ELR (cell line): ENCODE measurements at regions not wholly inside any gene's neighbourhood (a gene's known extent, or its start where the extent isn't known, plus 50 kb on each side); places are given as distances from the start of the nearest gene placed in this dataset.

Experiments used
- DNase-seq: peaks from one replicate; pipeline ENCODE4 v3.0.0-alpha.2; 2015; ENCODE audit warnings: low read depth

DNA sequence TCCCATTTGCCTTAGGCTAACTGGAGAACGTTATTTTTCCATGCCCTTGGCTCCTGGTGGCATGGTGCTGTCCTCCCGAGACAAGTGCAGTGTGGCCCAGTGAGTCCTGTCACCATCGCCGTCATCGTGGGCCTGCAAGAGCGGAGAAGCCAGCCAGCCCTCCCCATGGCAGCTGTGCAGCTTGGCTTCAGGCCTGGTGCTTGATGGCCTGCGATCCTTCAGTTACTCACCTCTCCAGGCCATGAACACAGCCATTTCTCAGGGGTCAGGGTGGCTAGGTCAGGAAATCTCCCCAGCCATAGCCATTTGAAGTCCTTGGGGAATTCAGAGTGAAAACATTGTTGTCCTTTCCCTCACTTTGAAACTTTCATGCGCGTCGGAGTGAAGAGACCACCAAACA, 189.0 kb upstream of the RGMA start:
- DNase-seq = no peak

DNA sequence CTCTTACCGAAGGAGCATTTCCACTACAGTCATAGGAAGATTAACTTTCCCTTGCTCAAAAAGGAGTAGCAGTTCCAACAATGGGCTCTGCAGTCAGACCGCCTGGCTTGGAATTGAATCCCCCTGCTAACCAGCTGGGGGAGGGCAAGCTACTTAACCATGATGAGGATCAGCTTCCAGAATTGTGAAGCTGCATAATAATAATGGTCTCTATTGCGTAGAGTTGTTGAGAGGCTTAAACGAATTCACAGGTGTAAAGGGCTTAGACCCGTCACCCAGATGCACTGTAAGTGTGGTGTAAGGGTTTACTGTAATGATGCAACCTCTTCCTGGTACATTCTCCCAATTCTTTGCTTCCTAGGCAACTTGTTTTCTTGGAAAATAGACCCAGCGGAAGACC, 185.2 kb upstream of the RGMA start:
- no peak for DNase-seq

DNA sequence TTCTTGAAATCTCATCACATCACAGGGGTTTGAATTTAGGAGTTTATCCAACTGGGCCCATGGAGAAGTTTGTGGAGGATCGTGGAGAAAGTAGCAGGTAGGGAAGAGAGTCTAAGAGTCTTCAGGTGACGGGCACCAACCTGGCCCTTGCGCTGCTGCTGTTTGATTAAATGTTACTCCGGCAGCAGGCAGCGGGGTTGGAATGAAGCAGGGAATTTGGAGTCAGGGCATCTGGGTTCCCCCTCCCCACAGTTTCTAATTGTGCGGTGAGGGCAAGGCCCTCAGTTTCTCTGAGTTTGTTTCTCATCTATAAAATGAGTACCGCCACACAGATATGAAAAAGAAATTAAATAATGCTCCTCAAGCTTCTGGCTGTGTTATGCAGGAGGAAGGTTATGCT, 182.9 kb upstream of the RGMA start:
- DNase-seq = no peak

DNA sequence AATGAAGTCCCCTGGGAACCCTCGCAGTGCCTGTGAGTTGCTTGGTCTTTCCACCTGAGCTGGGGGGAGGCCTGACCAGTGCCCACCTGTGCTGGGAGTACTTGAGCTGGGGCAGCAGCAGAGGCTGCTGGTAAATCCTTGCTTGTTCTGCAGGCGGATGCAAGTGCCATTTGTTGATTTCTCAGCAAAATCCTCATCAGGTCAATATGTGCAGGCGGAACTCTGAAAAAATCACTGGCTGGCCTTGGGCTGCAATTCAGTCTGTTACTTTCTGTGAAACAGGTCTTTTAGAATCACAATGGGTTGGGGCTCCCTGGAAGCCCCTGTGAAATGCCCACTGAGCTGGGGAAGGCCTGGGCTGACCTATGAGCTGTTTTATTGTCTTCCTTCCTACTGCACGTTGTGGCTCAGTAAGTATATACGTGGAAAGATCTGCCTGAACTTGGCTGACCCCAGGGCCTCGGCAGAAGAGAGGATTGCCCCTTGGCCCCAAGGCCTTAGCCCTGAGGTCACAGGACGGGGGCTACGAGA, 182.0 kb upstream of the RGMA start:
- no peak for DNase-seq

DNA sequence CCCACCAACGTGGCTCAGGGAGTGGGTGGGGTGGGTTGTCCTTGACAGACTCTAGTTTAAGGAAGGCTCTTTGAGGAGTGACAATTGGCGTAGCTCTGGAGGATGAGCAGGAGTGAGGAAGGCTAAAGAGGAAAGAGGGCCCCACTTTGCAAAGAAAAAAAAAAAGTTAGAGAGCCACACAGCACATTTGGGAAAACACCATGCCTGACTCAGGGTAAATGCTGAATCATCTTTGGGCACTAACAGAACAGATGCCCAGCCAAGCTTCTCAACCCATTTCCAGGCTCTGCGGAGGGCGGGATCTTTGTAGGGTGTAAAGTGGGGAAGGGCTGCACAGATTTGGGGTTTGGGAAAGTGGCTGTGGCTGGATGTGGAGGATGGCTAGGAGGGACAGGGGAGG, 179.1 kb upstream of the RGMA start:
- DNase-seq = no peak

DNA sequence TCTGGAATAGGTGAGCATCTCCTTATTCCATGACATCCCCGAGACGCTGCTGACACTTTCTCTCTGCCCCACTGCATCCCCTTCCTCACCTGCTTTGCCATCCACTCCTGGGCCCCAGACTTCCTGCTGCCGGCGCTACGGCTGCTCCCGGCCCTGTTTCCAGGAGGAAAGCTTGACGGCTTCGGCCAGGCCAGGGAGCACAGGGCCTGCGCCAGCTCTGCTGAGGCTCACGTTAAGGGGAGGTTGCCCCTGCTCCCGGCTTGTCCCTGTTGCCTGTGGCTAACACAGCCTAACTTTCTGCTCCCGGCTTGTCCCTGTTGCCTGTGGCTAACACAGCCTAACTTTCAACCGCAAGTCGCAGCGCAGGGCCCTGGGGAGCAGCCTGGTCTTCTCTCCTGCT, 177.3 kb upstream of the RGMA start:
- no peak for DNase-seq

DNA sequence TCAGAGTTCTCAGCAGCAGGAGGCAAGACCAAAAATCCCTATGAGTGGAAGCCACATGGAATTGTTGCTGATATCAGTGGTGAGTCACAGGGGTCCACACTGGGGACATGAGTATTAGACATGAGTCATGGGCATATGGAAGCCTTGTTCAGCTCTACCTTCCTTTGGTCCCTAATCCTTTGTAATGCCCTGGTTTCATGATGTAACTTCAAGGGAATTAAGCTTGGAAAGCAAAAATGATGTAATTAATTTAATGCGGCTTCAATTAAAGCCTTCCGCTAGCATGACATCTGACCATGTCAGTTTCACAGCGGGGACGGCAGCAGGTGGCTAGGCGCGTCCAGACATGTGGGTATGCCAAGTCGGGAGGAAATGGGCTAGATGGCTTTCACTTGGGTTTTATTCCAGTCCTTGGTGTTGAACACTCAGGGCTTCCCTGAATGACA, 176.1 kb upstream of the RGMA start:
- DNase-seq = no peak

DNA sequence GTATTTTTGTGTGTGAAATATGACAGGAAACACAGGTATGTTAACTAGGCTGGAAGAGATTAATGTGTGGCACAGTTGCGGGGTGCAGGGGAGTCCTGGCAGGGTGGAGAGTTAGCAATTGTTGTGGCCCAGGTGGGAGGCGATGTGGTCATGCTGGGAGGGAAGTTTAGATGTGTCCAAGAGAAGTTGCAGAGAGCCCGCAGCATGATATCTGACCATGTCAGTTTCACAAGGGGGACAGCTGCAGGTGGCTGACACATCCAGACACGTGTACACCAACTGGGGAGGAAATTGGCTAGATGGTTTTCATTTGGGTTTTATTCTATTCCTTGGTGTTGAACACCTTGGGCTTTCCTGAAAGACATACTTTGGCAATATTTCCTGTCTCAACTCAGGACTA, 172.8 kb upstream of the RGMA start:
- no peak for DNase-seq

DNA sequence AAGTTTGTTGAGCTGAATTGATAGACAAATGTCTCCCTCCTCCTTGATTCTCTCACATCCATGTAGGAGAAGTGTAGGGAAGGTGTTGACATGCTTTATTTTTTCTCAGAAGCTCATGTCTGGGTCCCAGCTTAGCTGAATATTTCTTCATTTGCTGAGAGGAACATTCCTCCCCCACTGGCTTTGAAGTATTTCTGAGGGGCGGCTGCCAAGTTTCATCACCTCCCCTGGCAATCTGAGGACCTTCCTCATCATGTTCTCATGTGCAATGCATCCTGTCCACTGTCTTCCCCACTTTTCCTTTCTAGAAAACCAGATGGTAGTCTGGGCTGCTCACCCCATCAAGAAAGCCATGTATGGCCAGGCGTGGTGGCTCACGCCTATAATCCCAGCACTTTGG, 168.9 kb upstream of the RGMA start:
- no peak for DNase-seq

DNA sequence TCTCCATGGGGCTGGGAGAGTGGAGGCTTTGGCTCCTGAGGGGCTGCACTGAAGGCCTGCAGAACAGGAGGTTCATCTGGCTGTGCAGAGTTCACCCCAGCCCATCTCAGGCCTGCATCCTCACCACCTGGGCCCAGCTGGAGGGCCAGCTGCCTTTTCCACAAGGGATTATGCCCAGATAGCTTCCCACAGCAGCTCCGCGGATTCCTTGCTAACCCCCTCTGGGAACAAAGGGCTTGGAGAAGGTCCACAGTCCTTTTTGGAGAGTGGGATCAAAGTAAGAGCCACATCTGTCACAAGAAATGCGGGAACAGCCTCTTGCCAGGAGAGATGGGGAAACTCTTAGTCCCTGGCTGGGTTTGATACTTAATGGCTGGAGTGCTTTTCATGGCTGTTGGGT, 164.7 kb upstream of the RGMA start:
- no peak for DNase-seq

DNA sequence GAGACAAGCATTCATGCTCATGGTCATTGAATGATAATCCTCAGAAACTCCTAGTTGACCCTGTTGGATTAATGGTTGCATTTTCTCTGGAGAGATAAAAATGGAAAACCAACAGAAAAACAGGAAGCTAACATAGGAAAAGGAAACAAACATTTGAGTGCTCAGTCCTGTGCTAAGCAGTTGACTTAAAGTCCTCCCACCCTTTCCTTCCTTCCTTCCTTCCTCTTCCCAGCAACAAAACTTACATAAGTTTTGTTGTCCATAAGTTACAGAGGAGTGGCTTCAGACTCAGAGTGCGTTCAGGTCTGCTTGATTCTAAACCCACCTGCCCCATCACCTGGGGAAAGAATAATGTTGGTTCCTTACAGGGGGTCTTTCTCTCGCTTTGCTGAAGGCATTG, 163.8 kb upstream of the RGMA start:
- DNase-seq = no peak

DNA sequence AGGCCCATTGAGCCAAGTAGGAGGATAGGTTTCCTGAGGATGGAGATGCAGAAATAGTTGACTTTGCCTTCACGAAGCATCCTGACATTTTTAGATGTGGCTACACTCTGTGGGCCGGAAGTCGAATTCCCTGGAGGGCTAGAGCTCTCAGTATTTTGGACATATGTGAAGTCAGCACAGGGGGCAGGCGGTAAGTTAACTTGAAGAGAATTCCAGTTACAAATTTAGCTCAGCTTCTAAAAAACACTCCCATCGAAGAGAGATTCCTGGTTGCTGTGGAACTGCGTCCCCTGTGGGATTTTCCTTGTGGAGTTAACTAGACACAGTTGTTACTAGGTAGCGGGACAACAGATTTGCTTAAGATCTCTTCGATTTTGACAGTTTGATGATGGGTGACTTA, 161.9 kb upstream of the RGMA start:
- DNase-seq = no peak

DNA sequence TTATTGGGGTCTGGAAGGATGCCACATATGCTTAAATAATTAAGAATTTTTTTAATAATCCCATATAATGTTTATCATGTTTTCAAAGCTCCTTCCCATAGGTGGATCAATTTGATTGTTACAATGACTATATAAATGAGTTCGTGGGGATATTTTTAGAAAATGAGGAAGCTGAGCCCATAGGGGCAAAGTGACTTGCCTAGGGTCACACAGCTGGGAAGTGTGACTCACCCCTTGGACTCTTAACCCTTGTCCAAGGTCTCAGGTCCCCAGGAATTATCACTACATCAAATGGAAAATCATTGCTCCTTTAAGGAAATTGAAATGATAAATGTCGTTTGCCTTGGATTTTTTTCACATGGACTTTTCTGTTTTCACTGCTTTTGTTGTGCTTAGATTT, 161.2 kb upstream of the RGMA start:
- no peak for DNase-seq

DNA sequence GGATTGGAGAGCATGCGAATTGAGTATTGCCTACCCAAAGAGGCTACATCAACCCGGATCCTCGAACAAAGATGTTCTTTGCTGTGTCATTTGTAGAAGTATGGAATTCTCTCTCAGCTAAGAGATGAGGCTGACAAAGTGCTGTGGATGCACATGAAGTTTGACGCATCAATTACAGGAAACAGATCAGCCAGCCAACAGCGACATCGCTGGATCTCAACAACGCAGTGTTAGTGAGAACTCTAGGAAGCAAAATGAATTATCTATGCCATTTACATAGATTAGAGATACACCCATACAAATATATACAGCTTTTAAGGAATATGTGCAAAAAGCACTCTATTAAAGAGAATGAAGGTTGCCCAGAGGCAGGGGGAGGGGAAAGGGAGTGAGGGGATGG, 160.6 kb upstream of the RGMA start:
- DNase-seq = no peak

DNA sequence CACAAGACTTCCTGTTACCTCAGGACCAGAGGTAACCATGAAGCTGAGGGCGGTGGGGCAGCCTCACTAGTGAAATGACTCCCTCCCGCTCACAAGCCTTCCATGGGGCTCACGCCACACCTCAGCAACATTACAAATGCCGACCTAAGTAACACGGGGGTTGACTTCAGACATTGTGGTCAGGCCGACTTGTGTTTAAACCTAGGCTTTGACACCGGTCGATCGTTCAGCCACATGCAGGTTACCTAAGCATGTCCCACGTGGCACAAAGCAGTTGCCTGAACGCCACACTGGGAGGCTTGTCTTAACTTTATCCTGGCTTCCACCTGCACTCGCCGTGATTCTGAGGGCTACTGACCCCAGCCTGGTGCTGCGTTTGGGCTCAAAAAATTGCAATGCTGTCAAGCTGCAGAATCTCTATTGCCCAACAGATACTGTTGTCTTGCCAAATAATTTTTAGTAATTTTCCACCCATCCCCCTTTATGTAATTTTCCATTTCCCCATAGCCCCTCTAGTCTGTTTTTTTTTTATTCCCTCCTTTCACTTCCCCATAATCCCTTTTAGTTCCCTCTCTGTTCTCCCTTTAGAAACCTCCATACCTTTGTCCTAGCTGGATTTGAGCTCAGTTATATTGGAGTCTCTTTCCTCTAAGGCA, 158.6 kb upstream of the RGMA start:
- no peak for DNase-seq

DNA sequence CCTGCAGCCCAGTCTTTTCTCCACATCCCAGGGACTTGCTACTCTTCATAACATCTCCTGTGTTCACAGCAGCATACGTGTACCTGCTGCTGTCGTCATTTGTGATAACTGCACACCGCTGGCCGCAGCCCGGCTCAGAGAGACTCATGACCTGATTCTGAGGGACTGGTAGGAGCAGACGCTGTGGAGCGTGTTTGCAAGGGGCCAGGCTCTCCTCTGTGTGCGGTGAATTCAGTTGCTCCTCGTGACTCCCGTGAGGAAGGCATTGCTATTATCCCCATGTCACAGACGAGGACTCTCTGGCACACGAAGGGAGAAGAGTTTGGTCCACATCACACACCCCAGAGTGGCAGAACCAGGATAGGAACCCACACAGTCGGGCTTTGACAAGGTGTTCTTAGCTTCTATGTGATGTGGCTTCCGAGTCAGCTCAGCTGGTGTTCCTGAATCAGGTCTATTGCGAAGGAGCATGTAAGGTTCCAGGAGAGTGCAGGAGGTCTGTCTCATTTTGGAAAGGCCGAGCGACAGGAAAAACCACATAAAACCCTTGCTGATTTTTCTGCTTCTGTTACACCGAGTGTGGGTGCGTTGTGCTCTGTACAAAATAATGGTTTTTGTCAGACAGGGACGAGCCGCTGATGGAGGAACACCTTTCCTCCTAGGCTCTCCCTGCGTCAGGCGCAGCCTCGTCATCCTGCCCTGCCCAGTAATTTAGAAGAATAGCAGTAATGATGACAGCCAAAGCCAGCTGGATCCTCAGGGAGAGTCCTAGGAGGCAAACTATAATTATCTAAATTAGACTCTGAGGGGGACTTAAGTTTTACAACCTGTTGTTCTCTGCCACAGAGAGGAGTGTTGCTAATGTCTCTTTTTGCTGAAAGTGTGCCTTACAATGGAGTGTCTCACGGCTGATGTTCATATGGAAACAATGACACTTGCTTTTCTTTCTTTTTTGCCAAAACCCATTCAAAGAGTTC, 157.5 kb upstream of the RGMA start:
- no peak for DNase-seq

DNA sequence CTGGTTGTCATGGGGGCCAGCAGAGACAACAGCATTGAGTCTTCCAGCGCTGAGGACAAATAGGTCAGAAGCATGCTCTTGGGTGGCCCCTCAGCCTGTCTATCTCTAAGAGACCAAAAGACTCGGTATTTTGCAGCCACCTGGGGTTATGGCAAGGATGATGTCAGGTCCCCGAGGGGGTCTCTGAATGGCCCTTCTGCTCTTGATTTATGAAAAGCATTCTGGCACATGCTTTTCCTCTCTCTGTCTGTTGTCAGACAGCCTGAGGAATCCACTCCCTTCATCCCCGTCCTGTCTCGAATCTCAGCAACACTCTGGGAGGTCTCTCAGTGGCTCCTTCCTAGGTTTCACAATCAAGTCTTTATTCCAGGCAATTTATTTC, 156.6 kb upstream of the RGMA start:
- no peak for DNase-seq

DNA sequence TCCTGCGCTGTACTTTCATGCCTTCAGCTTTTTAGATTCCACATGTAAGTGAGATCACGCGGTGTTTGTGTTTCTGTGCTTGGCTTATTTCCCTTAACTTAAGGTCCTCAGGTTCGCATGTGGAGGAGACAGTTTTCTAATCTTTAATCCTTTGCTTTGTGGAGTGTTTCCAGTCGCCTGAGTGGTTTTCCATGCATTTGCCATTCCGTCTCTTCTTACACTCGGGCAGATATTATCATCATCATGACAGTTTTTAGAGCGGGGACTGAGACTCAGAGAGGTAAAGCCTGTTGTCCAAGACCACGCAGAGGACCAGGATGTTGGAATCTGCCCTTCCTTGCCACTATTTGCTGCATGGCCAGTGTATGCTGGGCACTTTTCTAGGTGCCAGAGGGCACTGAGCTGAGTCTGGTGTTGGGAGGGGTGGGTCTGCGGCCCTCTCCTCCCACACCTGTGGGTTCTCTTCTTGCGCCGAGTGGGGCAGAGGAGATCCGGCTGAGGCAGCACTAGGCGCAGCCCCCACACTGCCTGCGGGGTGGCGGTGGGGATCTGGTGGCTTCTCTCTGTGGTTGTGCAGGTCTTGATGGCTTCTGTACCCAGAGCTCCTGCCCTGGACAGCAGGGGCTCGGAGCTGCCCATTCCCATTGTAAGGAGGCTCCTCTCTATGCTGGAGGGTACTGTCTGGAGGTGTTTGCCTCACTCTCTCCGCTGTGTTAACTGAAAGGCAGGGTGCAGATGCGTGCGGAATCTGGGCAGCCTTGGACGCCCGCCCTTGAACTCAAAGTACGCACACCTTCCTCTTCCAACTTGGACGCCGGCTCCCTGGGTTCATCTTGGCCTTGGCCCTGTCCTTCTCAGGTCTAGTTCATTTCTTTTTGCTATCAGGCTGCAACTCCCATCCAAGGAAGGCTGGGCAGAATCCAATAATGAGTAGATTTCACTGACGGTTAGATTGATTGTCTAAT, 156.0 kb upstream of the RGMA start:
- no peak for DNase-seq

DNA sequence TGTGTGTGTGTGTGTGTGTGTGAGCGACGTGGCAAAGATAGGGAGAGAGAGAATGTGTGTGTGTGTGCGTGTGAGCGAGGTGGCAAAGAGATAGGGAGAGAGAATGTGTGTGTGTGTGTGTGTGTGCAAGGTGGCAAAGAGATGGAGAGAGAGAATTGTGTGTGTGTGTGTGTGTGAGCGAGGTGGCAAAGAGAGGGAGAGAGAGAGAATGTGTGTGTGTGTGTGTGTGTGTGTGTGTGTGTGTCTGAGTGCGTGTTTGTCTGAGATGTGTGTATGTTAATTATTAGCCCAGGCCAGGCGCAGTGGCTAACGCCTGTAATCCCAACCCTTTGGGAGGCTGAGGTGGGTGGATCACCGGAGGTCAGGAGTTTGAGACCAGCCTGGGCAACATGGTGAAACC, 154.6 kb upstream of the RGMA start:
- DNase-seq = no peak

DNA sequence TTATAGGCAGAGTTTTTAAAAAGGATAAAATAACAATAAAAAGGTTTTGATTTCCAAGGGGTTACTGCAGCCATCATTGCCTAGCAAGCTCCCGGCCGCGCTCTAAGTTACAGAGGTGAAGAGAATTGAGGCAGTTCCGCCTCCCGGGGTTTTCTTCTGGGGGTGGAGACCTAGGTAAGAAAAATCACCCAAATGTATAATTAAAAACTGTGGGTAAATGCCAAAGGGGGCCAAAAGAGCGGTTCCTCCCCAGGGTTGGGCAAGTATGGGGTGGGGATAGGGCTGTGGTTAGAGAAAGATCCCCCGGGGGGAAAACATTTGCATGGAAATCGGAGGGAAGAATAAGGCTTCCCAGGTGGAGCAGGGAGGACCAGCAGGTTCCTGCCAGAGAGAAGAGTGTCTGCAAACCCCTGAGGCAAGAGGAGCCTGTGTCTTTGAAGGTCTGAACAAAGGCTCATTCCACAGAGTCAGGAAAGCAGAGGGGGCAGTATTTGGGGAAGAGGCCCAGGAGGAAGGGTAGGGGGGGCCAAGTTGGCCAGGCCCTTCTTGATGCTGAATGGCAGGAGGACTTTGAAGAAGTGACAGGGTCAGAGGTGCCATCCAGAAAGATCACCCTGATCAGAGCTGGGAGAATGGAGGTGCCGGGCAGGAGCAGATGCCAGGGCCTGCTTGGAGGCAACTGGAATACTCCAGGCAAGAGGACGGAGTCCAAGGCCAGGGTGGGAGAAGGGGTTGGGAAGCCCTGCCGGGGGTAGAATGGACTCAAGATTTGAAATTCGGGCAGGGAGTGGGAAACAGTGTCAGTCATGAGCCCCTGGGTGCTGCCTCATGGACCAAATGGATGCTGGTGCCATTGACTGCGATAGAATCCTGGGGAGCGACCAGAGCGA, 152.9 kb upstream of the RGMA start:
- no peak for DNase-seq

DNA sequence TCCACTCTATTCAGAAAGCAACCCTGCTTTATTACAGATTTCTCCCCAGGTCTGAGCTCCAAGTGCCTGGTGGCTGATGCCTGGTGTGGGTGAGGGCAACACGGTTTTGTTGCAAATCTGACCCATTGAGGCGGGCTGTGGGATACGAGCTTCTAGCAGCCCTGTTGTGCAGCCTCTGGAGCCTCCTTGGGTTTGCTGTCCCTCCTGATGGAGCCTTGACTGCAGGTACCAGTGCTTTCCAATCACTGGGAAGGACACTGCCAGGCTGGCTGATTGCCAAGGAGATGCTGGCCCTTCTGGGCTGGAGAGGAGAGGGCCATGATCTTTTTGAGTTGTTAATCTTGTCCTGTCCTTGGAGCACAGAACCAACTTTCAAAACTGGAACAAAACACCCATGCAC, 151.0 kb upstream of the RGMA start:
- no peak for DNase-seq
